ENCODE measurements at regions not wholly inside any gene's neighbourhood (a gene's known extent, or its start where the extent isn't known, plus 50 kb on each side); places are given as distances from the start of the nearest gene placed in this dataset.

- no peak for DNase-seq (ENCODE audit: low read depth)
- TF ChIP-seq CTCF (IDR thresholded peaks at IDR 0.05; ENCODE audit: insufficient read depth, low read depth, low read length, missing control alignments) = no peak
These were observed 61.8 kb upstream of the NCAM1 start for GRCh38 chr11:112899235-112900006.

GRCh38 chr11:112901924-112902323 lies 59.3 kb upstream of the NCAM1 start:
- H3K4me3 ChIP-seq (ENCODE audit: low read depth, low read length) = no peak overlapping the region
- TF ChIP-seq CTCF (IDR thresholded peaks at IDR 0.05; ENCODE audit: insufficient read depth, low read depth, low read length, missing control alignments) = no peak
- no peak for DNase-seq (ENCODE audit: low read depth)

More at GRCh38 chr11:112899235-112900006, 61.8 kb upstream of the NCAM1 start:
- no peak overlapping the region for H3K4me3 ChIP-seq (ENCODE audit: low read depth, low read length)

GRCh38 chr11:112902361-112903011 lies 58.7 kb upstream of the NCAM1 start:
- no peak for TF ChIP-seq CTCF (IDR thresholded peaks at IDR 0.05; ENCODE audit: insufficient read depth, low read depth, low read length, missing control alignments)
- DNase-seq (ENCODE audit: low read depth) = no peak
- no peak overlapping the region for H3K4me3 ChIP-seq (ENCODE audit: low read depth, low read length)

GRCh38 chr11:112903340-112903739 lies 57.9 kb upstream of the NCAM1 start:
- no peak for DNase-seq (ENCODE audit: low read depth)
- no peak for TF ChIP-seq CTCF (IDR thresholded peaks at IDR 0.05; ENCODE audit: insufficient read depth, low read depth, low read length, missing control alignments)
- no peak overlapping the region for H3K4me3 ChIP-seq (ENCODE audit: low read depth, low read length)

- no peak overlapping the region for H3K4me3 ChIP-seq (ENCODE audit: low read depth, low read length)
- no peak for TF ChIP-seq CTCF (IDR thresholded peaks at IDR 0.05; ENCODE audit: insufficient read depth, low read depth, low read length, missing control alignments)
- DNase-seq (ENCODE audit: low read depth) = no peak
These were observed 50.1 kb upstream of the NCAM1 start for GRCh38 chr11:112911124-112911523.
